ENCODE measurements at regions not wholly inside any gene's neighbourhood (a gene's known extent, or its start where the extent isn't known, plus 50 kb on each side); places are given as distances from the start of the nearest gene placed in this dataset.

DNA sequence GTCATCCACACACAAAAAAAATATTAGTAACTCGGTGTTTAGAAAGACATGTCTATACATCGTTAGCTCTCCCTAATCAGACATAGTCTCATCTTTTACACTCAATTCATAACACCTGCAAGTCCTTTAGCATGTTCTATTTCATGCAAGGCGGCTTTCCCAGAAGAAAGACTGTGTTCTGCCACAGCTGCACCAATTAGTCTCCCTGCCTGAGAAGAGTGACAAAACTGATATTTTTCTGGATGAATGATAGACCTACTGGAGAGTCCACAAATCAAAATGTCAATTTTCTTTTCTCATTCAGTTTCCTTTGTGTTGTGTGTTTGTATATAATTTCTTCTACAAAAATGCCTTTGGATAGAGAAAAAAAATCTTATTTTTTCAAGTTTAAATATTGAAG lies 435.8 kb upstream of the EPHA3 start:
- H2BK12ac ChIP-seq (ENCODE audit: low read depth, low read length) = no peak overlapping the region
- TF ChIP-seq, protein P1, sequence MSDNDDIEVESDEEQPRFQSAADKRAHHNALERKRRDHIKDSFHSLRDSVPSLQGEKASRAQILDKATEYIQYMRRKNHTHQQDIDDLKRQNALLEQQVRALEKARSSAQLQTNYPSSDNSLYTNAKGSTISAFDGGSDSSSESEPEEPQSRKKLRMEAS (IDR thresholded peaks at IDR 0.05) = no peak
- no peak for TF ChIP-seq YY1 (IDR thresholded peaks at IDR 0.05; ENCODE audit: low read depth, low read length)
- TF ChIP-seq KDM1A (IDR thresholded peaks at IDR 0.05; ENCODE audit: borderline replicate concordance, low read length) = no peak
- no peak for TF ChIP-seq RBBP5 (IDR thresholded peaks at IDR 0.05; ENCODE audit: borderline replicate concordance, low read depth, low read length)
- no peak for TF ChIP-seq JUND (IDR thresholded peaks at IDR 0.05; ENCODE audit: low read length)
- TF ChIP-seq EGR1 (IDR thresholded peaks at IDR 0.05; ENCODE audit: borderline replicate concordance, low read depth, low read length) = no peak
- TF ChIP-seq POU5F1 (IDR thresholded peaks at IDR 0.05; ENCODE audit: low read depth, low read length) = no peak
- TF ChIP-seq SP2 (IDR thresholded peaks at IDR 0.05; ENCODE audit: low read length) = no peak
- no peak for TF ChIP-seq EZH2 (IDR thresholded peaks at IDR 0.05; ENCODE audit: low read depth, low read length, severe bottlenecking)
- CTCF ChIA-PET (ENCODE audit: partially characterized antibody) = no interaction called here
- H2AK5ac ChIP-seq (ENCODE audit: low read depth, low read length) = no peak overlapping the region
- DNase-seq (ENCODE audit: low read depth in 1 of 2, low spot score in 2 of 2) (no peak), FAIRE-seq (no peak)
- H2BK20ac ChIP-seq (ENCODE audit: low read length) = no peak overlapping the region
- WGBS, 2 experiments (ENCODE audit: extremely low coverage in 1 of 2, insufficient coverage in 1 of 2, insufficient read length in 1 of 2, insufficient replicate concordance in 2 of 2, low coverage in 1 of 2, low lambda C conversion rate in 2 of 2, missing lambda C conversion rate in 1 of 2) = 90% methylated on average over 3 of the region's 3 CpGs; no CpG with 5 or more reads in 1 of the 2 experiments
- peaks cover 0 to 2% (median 0%) of the 10 kb centered on the region in 4 experiments; a peak in 1 of 7 replicates for H3K27me3 ChIP-seq (replicated peaks in 1 of 4; ENCODE audit: control insufficient read depth in 3 of 4, extremely low read depth in 1 of 4, insufficient read depth in 3 of 4, low read length in 3 of 4)
- no peak overlapping the region for H3K9ac ChIP-seq (replicated peaks in 1 of 4; ENCODE audit: extremely low read depth in 1 of 4, low read depth in 3 of 4, low read length in 3 of 4)
- no peak overlapping the region for H3K4me2 ChIP-seq (ENCODE audit: insufficient read depth in 1 of 2, low read depth in 2 of 2, low read length in 2 of 2)
- no peak overlapping the region for H3K18ac ChIP-seq (ENCODE audit: extremely low read depth, low read length)
- no peak overlapping the region for H2BK120ac ChIP-seq (replicated peaks; ENCODE audit: low read depth, low read length)
- H3K23me2 ChIP-seq (ENCODE audit: low read depth, low read length) = no peaks in the 10 kb centered on the region
- H4K91ac ChIP-seq (replicated peaks; ENCODE audit: insufficient read length, low read length) = no peak overlapping the region
- H3K4me1 ChIP-seq (replicated peaks in 1 of 4; ENCODE audit: control insufficient read depth in 3 of 4, insufficient read depth in 4 of 4, low read length in 3 of 4) = no peaks in the 10 kb centered on the region
- H3K14ac ChIP-seq (ENCODE audit: insufficient read length) = no peak overlapping the region
- no peak overlapping the region for H4K5ac ChIP-seq (ENCODE audit: insufficient read length, low read depth, low read length)
- no peak overlapping the region for H2BK15ac ChIP-seq (ENCODE audit: low read length)
- H3K4me3 ChIP-seq (ENCODE audit: extremely low read depth in 1 of 4, insufficient read depth in 2 of 4, low read depth in 3 of 4, low read length in 4 of 4) = no peak overlapping the region
- no peaks in the 10 kb centered on the region for H3K79me1 ChIP-seq (ENCODE audit: low read depth, low read length)
- H3K79me2 ChIP-seq (ENCODE audit: control insufficient read depth in 1 of 2, insufficient read depth in 2 of 2, low read length in 2 of 2) = no peaks in the 10 kb centered on the region
- H4K20me1 ChIP-seq (replicated peaks in 1 of 2; ENCODE audit: control insufficient read depth in 1 of 2, insufficient read depth in 2 of 2, low read length in 2 of 2) = no peaks in the 10 kb centered on the region
- H3K23ac ChIP-seq (ENCODE audit: insufficient read length) = no peak overlapping the region
- H3K36me3 ChIP-seq (ENCODE audit: control insufficient read depth in 2 of 4, insufficient read depth in 4 of 4, low read length in 3 of 4) = no peaks in the 10 kb centered on the region
- no peak overlapping the region for H3K27ac ChIP-seq (ENCODE audit: low read depth, low read length)
- no peak overlapping the region for H2AFZ ChIP-seq (ENCODE audit: low read length)
- no peak overlapping the region for H3K56ac ChIP-seq (replicated peaks; ENCODE audit: insufficient read length, low read depth, low read length)
- no peak overlapping the region for H4K8ac ChIP-seq (ENCODE audit: extremely low read depth, insufficient read depth, low read length)
- no peaks in the 10 kb centered on the region for H3K9me3 ChIP-seq (ENCODE audit: insufficient read depth in 2 of 2, low read depth in 1 of 2, low read length in 1 of 2)
- POLR2A ChIA-PET (ENCODE audit: partially characterized antibody) = no interaction called here
- no peak overlapping the region for H2BK5ac ChIP-seq (ENCODE audit: low read depth, low read length)
- no peak overlapping the region for H3K4ac ChIP-seq (replicated peaks; ENCODE audit: insufficient read length, low read depth, low read length)

Measured in H1 (cell line).